Caco-2 (cell line): ENCODE measurements at regions not wholly inside any gene's neighbourhood (a gene's known extent, or its start where the extent isn't known, plus 50 kb on each side); places are given as distances from the start of the nearest gene placed in this dataset.

Source experiments
- BruUV-seq: library from RNA; stranded (reverse); fragments of 400-500 nt; replicated peaks from 2 replicates; lab custom pipeline; 2021; lab: Mats Ljungman, UMichigan
- CTCF ChIA-PET: fragments of 300-600 bp; sonication (Branson Sonifier 250); formaldehyde crosslinking; loops from one replicate; lab custom pipeline; 2022; ENCODE audit warnings: antibody characterized with exemption; lab: Charles Lee
- POLR2A ChIA-PET: fragments of 300-600 bp; sonication (Branson Sonifier 250); formaldehyde crosslinking; loops from one replicate; lab custom pipeline; 2022; ENCODE audit warnings: antibody characterized with exemption; lab: Charles Lee
- DNase-seq, 2 experiments: peaks; one replicate each; pipeline versions ENCODE4 v3.0.0 to v3.0.0-alpha.2; 2020 to 2022
- H3K27me3 ChIP-seq: replicated peaks from 2 replicates; pipeline ENCODE4 v1.6.0; 2011; ENCODE audit warnings: low read length; ENCODE audit not compliant: control insufficient read depth, insufficient read depth
- H3K36me3 ChIP-seq: 2 replicates; pipeline ENCODE4 v1.5.1; 2011; ENCODE audit warnings: low read length; ENCODE audit not compliant: control insufficient read depth, insufficient read depth
- H3K4me1 ChIP-seq: fragments of 250-450 bp; sonication (Bioruptor Pico); 2 replicates; pipeline ENCODE4 v1.5.1; 2020; ENCODE audit warnings: mild to moderate bottlenecking
- H3K4me3 ChIP-seq: 2 replicates; pipeline ENCODE4 v1.5.1; 2011; ENCODE audit warnings: low read depth, mild to moderate bottlenecking, control low read depth, low read length
- H3K9me3 ChIP-seq: fragments of 250-450 bp; sonication (Bioruptor Pico); 2 replicates; pipeline ENCODE4 v1.5.1; 2020; ENCODE audit warnings: mild to moderate bottlenecking, moderate library complexity
- H3K27ac Mint-ChIP-seq: one replicate; pipeline ENCODE4 v1.8.0; 2022; ENCODE audit warnings: mixed read lengths; ENCODE audit not compliant: unreplicated experiment
- H3K27me3 Mint-ChIP-seq: one replicate; pipeline ENCODE4 v1.8.0; 2022; ENCODE audit warnings: mixed read lengths; ENCODE audit not compliant: insufficient read depth, unreplicated experiment
- H3K36me3 Mint-ChIP-seq: one replicate; pipeline ENCODE4 v1.8.0; 2022; ENCODE audit warnings: mild to moderate bottlenecking, mixed read lengths; ENCODE audit not compliant: insufficient read depth, unreplicated experiment
- H3K4me1 Mint-ChIP-seq: one replicate; pipeline ENCODE4 v1.8.0; 2022; ENCODE audit warnings: low read depth, mixed read lengths; ENCODE audit not compliant: unreplicated experiment
- H3K4me3 Mint-ChIP-seq: one replicate; pipeline ENCODE4 v1.8.0; 2022; ENCODE audit warnings: mild to moderate bottlenecking, moderate library complexity, mixed read lengths; ENCODE audit not compliant: unreplicated experiment
- H3K9me3 Mint-ChIP-seq: one replicate; pipeline ENCODE4 v1.8.0; 2022; ENCODE audit warnings: mixed read lengths; ENCODE audit not compliant: unreplicated experiment
- intact Hi-C: fragments of 100-400 bp; cut with micrococcal nuclease; formaldehyde crosslinking; loops from one replicate; pipeline ENCODE4 v1.10.0; 2022; ENCODE audit not compliant: unreplicated experiment
- TF ChIP-seq, protein P1 (sequence below), 2 experiments: fragments of 200-600 bp in 1 of 2; IDR thresholded peaks; 1 replicate in 1 of 2; 2 replicates in 1 of 2; pipeline versions ENCODE4 v1.5.1 to v1.8.0; 2011 to 2022; ENCODE audit warnings: antibody characterized with exemption in 1 of 2, control low read depth in 1 of 2, inconsistent platforms in 1 of 2, low read depth in 1 of 2, low read length in 1 of 2, mild to moderate bottlenecking in 1 of 2, moderate library complexity in 1 of 2; ENCODE audit not compliant: insufficient read depth in 1 of 2, severe bottlenecking in 1 of 2, unreplicated experiment in 1 of 2

DNA sequence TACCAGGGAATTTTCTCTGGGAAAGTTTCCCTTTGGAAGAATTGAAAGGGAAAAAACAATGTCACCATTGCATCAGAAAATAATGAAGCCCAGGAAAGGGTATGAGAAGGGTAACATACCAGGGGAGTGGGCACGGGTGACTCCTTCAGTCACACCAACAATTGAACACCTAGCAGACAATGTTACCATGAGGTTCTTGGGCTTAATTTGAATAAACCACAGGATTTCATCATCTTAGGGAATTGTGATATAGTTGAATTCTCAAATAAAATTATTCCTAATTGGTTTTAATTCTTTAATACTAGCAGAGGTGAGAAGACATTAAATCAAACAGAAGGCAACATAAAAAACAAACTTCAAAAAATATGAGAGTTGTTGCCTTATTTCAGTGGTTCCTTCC is 73.7 kb upstream of the RREB1 start:
- POLR2A ChIA-PET: no interaction called here
- Histone ChIP-seq H3K4me1 (no peaks in the 10 kb centered on the region), H3K9me3 (no peaks in the 10 kb centered on the region), H3K36me3 (no peaks in the 10 kb centered on the region), H3K4me3 (no peak overlapping the region), H3K27me3 (no peaks in the 10 kb centered on the region)
- TF ChIP-seq, protein P1, sequence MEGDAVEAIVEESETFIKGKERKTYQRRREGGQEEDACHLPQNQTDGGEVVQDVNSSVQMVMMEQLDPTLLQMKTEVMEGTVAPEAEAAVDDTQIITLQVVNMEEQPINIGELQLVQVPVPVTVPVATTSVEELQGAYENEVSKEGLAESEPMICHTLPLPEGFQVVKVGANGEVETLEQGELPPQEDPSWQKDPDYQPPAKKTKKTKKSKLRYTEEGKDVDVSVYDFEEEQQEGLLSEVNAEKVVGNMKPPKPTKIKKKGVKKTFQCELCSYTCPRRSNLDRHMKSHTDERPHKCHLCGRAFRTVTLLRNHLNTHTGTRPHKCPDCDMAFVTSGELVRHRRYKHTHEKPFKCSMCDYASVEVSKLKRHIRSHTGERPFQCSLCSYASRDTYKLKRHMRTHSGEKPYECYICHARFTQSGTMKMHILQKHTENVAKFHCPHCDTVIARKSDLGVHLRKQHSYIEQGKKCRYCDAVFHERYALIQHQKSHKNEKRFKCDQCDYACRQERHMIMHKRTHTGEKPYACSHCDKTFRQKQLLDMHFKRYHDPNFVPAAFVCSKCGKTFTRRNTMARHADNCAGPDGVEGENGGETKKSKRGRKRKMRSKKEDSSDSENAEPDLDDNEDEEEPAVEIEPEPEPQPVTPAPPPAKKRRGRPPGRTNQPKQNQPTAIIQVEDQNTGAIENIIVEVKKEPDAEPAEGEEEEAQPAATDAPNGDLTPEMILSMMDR (IDR thresholded peaks at IDR 0.05; ENCODE audit: insufficient read depth in 1 of 2, low read depth in 1 of 2, low read length in 1 of 2, severe bottlenecking in 1 of 2, unreplicated experiment in 1 of 2): no peak
- Mint-ChIP-seq H3K9me3 (no peaks in the 10 kb centered on the region), H3K4me3 (no peak overlapping the region), H3K36me3 (no peaks in the 10 kb centered on the region), H3K4me1 (no peaks in the 10 kb centered on the region), H3K27me3 (no peaks in the 10 kb centered on the region), H3K27ac (no peak overlapping the region)
- DNase-seq: no peak
- no TSS peak for BruUV-seq
- CTCF ChIA-PET: no interaction called here
- intact Hi-C loops: no loop called here

DNA sequence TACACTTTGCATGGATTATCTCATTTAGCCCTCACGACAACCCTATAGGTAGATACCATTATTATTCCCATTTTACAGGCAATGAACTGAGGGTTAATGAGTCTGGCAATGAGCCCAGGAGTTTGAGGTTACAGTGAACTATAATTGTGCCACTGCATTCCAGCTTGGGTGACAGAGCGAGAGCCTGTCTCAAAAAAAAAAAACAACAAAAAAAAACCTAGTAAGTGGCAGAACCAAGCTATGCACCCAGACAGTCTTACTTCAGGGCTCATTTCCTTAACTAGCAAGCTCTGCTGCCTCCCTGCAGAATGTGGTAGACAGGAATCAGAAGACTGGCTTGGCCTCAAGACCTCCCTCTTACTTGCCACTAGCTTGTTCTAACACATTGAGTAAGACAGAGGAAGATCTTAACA is 71.9 kb upstream of the RREB1 start:
- H3K4me1 ChIP-seq: no peaks in the 10 kb centered on the region
- no peaks in the 10 kb centered on the region for H3K9me3 Mint-ChIP-seq
- H3K27me3 ChIP-seq: no peaks in the 10 kb centered on the region
- no peaks in the 10 kb centered on the region for H3K36me3 ChIP-seq
- no peaks in the 10 kb centered on the region for H3K27me3 Mint-ChIP-seq
- no peaks in the 10 kb centered on the region for H3K36me3 Mint-ChIP-seq
- intact Hi-C loops: no loop called here
- H3K4me3 ChIP-seq: no peak overlapping the region
- no peak overlapping the region for H3K27ac Mint-ChIP-seq
- no peaks in the 10 kb centered on the region for H3K4me1 Mint-ChIP-seq
- TF ChIP-seq, protein P1 (IDR thresholded peaks at IDR 0.05; ENCODE audit: insufficient read depth in 1 of 2, low read depth in 1 of 2, low read length in 1 of 2, severe bottlenecking in 1 of 2, unreplicated experiment in 1 of 2): no peak
- no peaks in the 10 kb centered on the region for H3K9me3 ChIP-seq
- POLR2A ChIA-PET: interaction anchor here (0.6 kb wide), 1 partner anchor 193 kb away, joined by 3 read pairs; no protein-coding TSS in a partner anchor
- H3K4me3 Mint-ChIP-seq: no peak overlapping the region
- DNase-seq: no peak
- CTCF ChIA-PET: no interaction called here
- no TSS peak for BruUV-seq

DNA sequence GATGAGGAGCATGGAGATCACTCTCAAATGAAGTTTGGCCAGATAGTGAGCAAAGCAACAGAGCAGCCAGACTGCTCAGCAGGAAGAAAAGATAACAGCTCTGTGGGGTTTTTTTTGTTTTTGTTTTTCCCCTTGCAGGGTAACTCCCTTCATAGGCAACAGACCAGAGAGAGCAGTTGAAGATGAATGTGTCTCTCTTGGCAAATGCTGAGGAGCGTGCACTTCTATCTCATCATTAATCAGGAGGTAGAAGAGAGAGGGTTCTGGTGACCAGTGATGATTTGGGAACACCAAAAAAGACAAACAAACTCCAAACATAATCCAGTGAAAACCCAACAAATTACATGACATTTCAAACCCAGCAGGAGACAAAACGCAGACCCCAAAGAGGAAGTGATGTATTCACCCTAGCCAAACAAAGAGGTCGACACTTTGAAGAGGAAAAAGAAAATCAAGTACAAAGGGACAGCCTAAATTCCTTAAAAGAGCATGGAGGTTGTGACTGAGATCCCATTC is 66.2 kb upstream of the RREB1 start:
- peaks cover 23% of the 10 kb centered on the region for H3K4me1 Mint-ChIP-seq
- Histone ChIP-seq H3K36me3 (no peaks in the 10 kb centered on the region), H3K27me3 (no peaks in the 10 kb centered on the region), H3K4me3 (no peak overlapping the region), H3K4me1 (peaks cover 26% of the 10 kb centered on the region), H3K9me3 (no peaks in the 10 kb centered on the region)
- BruUV-seq: no TSS peak
- peak overlapping the region; percentile 81 for H3K27ac Mint-ChIP-seq
- no peaks in the 10 kb centered on the region for H3K36me3 Mint-ChIP-seq
- no peaks in the 10 kb centered on the region for H3K27me3 Mint-ChIP-seq
- intact Hi-C loops: loop anchor here (2.0 kb wide), 1 partner anchor 71 kb away; no protein-coding TSS in a partner anchor
- DNase-seq: no peak
- TF ChIP-seq, protein P1 (IDR thresholded peaks at IDR 0.05; ENCODE audit: insufficient read depth in 1 of 2, low read depth in 1 of 2, low read length in 1 of 2, severe bottlenecking in 1 of 2, unreplicated experiment in 1 of 2): no peak
- peak overlapping the region; percentile 64 for H3K4me3 Mint-ChIP-seq
- no peaks in the 10 kb centered on the region for H3K9me3 Mint-ChIP-seq
- CTCF ChIA-PET: no interaction called here
- POLR2A ChIA-PET: no interaction called here
